MCF 10A (cell line): ENCODE measurements at regions not wholly inside any gene's neighbourhood (a gene's known extent, or its start where the extent isn't known, plus 50 kb on each side); places are given as distances from the start of the nearest gene placed in this dataset.

Experiments used
- BruUV-seq: library from RNA; stranded (reverse); fragments of 400-500 nt; replicated peaks from 2 replicates; lab custom pipeline; 2021; lab: Mats Ljungman, UMichigan
- CTCF ChIA-PET: fragments of 300-600 bp; sonication (Branson Sonifier 250); formaldehyde crosslinking; extraction: SDS; loops from one replicate; lab custom pipeline; 2021; ENCODE audit warnings: antibody characterized with exemption, inconsistent platforms; lab: Yijun Ruan, JAX
- POLR2A ChIA-PET: fragments of 300-600, 350-650 bp; sonication (Branson Sonifier 250); formaldehyde crosslinking; extraction: SDS; loops from one replicate; lab custom pipeline; 2020; ENCODE audit warnings: antibody characterized with exemption, inconsistent platforms; lab: Yijun Ruan, JAX
- DNase-seq: peaks from one replicate; pipeline ENCODE4 v3.0.0-alpha.2; 2018; ENCODE audit not compliant: unreplicated experiment
- H3K27ac Mint-ChIP-seq: one replicate; pipeline ENCODE4 v1.8.0; 2022; ENCODE audit warnings: mild to moderate bottlenecking, low read depth, mixed read lengths; ENCODE audit not compliant: unreplicated experiment
- H3K27me3 Mint-ChIP-seq: one replicate; pipeline ENCODE4 v1.8.0; 2022; ENCODE audit warnings: mixed read lengths; ENCODE audit not compliant: insufficient read depth, unreplicated experiment
- H3K36me3 Mint-ChIP-seq: one replicate; pipeline ENCODE4 v1.8.0; 2022; ENCODE audit warnings: mild to moderate bottlenecking, moderate library complexity, mixed read lengths; ENCODE audit not compliant: insufficient read depth, unreplicated experiment
- H3K4me1 Mint-ChIP-seq: one replicate; pipeline ENCODE4 v1.8.0; 2022; ENCODE audit warnings: mixed read lengths; ENCODE audit not compliant: insufficient read depth, unreplicated experiment
- H3K4me3 Mint-ChIP-seq: one replicate; pipeline ENCODE4 v1.8.0; 2022; ENCODE audit warnings: mild to moderate bottlenecking, moderate library complexity, mixed read lengths; ENCODE audit not compliant: unreplicated experiment
- H3K9me3 Mint-ChIP-seq: one replicate; pipeline ENCODE4 v1.8.0; 2022; ENCODE audit warnings: mixed read lengths; ENCODE audit not compliant: unreplicated experiment
- intact Hi-C: fragments of 100-400 bp; cut with micrococcal nuclease; formaldehyde crosslinking; loops from 2 replicates; pipeline ENCODE4 v1.14.1; 2022
- TF ChIP-seq, protein P1 (sequence below): fragments of 200-600 bp; IDR thresholded peaks from one replicate; pipeline ENCODE4 v1.8.0; 2022; ENCODE audit warnings: antibody characterized with exemption, mild to moderate bottlenecking; ENCODE audit not compliant: unreplicated experiment

DNA sequence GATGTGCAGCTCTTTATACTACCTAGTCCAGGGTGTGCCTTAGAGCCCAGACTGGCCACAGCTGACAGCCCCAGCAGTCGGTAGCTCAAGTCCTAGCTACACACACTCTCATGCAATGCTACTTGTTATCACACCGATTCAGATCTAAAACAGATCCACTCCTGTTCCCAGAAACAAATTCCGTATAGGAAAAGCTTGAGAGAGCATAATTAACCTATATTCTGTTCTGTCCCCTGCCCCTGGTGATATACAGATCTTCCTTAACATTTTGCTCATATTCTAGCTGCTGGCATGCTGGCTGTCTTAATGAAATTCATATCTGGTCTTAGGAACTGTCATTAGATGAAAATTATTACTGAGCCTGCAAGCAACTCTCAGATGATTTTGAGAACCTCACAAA lies 204.3 kb downstream of the SOX2 start:
- Mint-ChIP-seq H3K4me3 (no peak overlapping the region), H3K27ac (no peak overlapping the region), H3K27me3 (no peaks in the 10 kb centered on the region), H3K4me1 (no peaks in the 10 kb centered on the region), H3K36me3 (no peaks in the 10 kb centered on the region), H3K9me3 (no peaks in the 10 kb centered on the region)
- BruUV-seq = no TSS peak
- ChIA-PET CTCF (interaction anchor here (1.1 to 1.2 kb wide), 2 partner anchors 17 to 207 kb away, joined by 4 read pairs; no protein-coding TSS in a partner anchor), POLR2A (no interaction called here)
- TF ChIP-seq, protein P1, sequence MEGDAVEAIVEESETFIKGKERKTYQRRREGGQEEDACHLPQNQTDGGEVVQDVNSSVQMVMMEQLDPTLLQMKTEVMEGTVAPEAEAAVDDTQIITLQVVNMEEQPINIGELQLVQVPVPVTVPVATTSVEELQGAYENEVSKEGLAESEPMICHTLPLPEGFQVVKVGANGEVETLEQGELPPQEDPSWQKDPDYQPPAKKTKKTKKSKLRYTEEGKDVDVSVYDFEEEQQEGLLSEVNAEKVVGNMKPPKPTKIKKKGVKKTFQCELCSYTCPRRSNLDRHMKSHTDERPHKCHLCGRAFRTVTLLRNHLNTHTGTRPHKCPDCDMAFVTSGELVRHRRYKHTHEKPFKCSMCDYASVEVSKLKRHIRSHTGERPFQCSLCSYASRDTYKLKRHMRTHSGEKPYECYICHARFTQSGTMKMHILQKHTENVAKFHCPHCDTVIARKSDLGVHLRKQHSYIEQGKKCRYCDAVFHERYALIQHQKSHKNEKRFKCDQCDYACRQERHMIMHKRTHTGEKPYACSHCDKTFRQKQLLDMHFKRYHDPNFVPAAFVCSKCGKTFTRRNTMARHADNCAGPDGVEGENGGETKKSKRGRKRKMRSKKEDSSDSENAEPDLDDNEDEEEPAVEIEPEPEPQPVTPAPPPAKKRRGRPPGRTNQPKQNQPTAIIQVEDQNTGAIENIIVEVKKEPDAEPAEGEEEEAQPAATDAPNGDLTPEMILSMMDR = no peak
- no peak for DNase-seq
- intact Hi-C loops = loop anchor here (10.0 kb wide), 1 partner anchor 259 kb away; no protein-coding TSS in a partner anchor

- no peak for DNase-seq
- TF ChIP-seq, protein P1 = no peak
- intact Hi-C loops = loop anchor here (10.0 kb wide), 1 partner anchor 258 kb away; no protein-coding TSS in a partner anchor
- H3K4me3 Mint-ChIP-seq = no peak overlapping the region
- ChIA-PET CTCF (interaction anchor here (1.1 kb wide), 1 partner anchor 16 kb away, joined by 4 read pairs; no protein-coding TSS in a partner anchor), POLR2A (interaction anchor here (0.5 to 0.6 kb wide), 2 partner anchors 533 to 562 kb away, joined by 3 to 4 read pairs; no protein-coding TSS in a partner anchor)
- no TSS peak for BruUV-seq
- no peaks in the 10 kb centered on the region for H3K9me3 Mint-ChIP-seq
- H3K27me3 Mint-ChIP-seq = no peaks in the 10 kb centered on the region
- no peaks in the 10 kb centered on the region for H3K36me3 Mint-ChIP-seq
- no peak overlapping the region for H3K27ac Mint-ChIP-seq
- no peaks in the 10 kb centered on the region for H3K4me1 Mint-ChIP-seq
Measured at GRCh38 chr3:181917027-181917426, 205.3 kb downstream of the SOX2 start.

DNA sequence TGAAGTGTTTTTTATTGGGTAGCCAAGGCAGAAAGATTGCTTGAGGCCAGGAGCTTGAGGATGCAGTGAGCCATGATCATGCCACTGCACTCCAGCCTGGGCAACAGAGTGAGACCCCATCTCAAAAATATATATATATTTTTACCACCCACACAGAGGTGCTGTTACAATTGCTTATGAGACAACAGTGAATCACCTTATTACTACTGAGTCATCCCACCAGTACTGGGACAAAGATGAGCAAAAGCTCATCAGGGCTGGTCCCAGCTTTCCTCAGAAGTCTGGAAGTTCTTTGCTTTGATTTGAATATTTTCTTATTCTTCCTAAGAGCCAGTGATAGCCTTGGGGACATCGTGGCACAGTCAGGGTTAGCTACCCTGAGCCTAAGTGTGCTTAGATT lies 207.7 kb downstream of the SOX2 start:
- intact Hi-C loops = loop anchor here (10.0 kb wide), 1 partner anchor 255 kb away; no protein-coding TSS in a partner anchor
- ChIA-PET CTCF (interaction anchor here (0.7 to 1.2 kb wide), 4 partner anchors 16 to 764 kb away, joined by 3 to 4 read pairs (median 3); no protein-coding TSS in a partner anchor), POLR2A (no interaction called here)
- H3K27me3 Mint-ChIP-seq = no peaks in the 10 kb centered on the region
- DNase-seq = peak; percentile 40
- no peaks in the 10 kb centered on the region for H3K36me3 Mint-ChIP-seq
- H3K4me3 Mint-ChIP-seq = no peak overlapping the region
- no TSS peak for BruUV-seq
- H3K9me3 Mint-ChIP-seq = no peaks in the 10 kb centered on the region
- no peaks in the 10 kb centered on the region for H3K4me1 Mint-ChIP-seq
- H3K27ac Mint-ChIP-seq = no peak overlapping the region
- TF ChIP-seq, protein P1 = no peak

GRCh38 chr3:181920409-181920808 lies 208.7 kb downstream of the SOX2 start:
- Mint-ChIP-seq H3K4me1 (no peaks in the 10 kb centered on the region), H3K9me3 (no peaks in the 10 kb centered on the region), H3K27me3 (no peaks in the 10 kb centered on the region), H3K4me3 (no peak overlapping the region), H3K27ac (no peak overlapping the region), H3K36me3 (no peaks in the 10 kb centered on the region)
- intact Hi-C loops = no loop called here
- no peak for DNase-seq
- ChIA-PET POLR2A (interaction anchor here (0.6 kb wide), 1 partner anchor 427 kb away, joined by 3 read pairs; no protein-coding TSS in a partner anchor), CTCF (interaction anchor here (0.6 to 0.8 kb wide), 2 partner anchors 392 to 698 kb away, joined by 3 to 4 read pairs; no protein-coding TSS in a partner anchor)
- TF ChIP-seq, protein P1 = no peak
- no TSS peak for BruUV-seq
